Uterus (tissue), 3 donors: ENCODE measurements at regions not wholly inside any gene's neighbourhood (a gene's known extent, or its start where the extent isn't known, plus 50 kb on each side); places are given as distances from the start of the nearest gene placed in this dataset.

Experiments
- DNase-seq, 2 donors: peaks; one replicate each; pipeline ENCODE4 v3.0.0-alpha.2; 2019 to 2020
- H3K27ac ChIP-seq, 2 donors: fragments of 200-600 bp; sonication (generic); 1 replicate in 1 of 2; 2 replicates in 1 of 2; pipeline ENCODE4 v1.5.1; 2016 to 2018
- H3K27me3 ChIP-seq, 2 donors: fragments of 200-600 bp; sonication (generic); one replicate each; pipeline ENCODE4 v1.5.1; 2018 to 2019; ENCODE audit warnings: control low read depth in 1 of 2
- H3K36me3 ChIP-seq, 2 donors: fragments of 200-600 bp; sonication (generic); one replicate each; pipeline ENCODE4 v1.5.1; 2019; ENCODE audit warnings: control low read depth in 1 of 2
- H3K4me1 ChIP-seq, 2 donors: fragments of 200-600 bp; sonication (generic); one replicate each; pipeline ENCODE4 v1.5.1; 2018 to 2019; ENCODE audit warnings: control low read depth in 1 of 2
- H3K4me3 ChIP-seq, 2 donors: fragments of 200-600 bp; sonication (generic); 1 replicate in 1 of 2; 2 replicates in 1 of 2; pipeline ENCODE4 v1.5.1; 2018 to 2019; ENCODE audit warnings: mild to moderate bottlenecking in 1 of 2
- H3K9me3 ChIP-seq, 2 donors: fragments of 200-600 bp; sonication (generic); one replicate each; pipeline ENCODE4 v1.5.1; 2019; ENCODE audit warnings: control low read depth in 1 of 2
- POLR2A ChIP-seq, 2 donors: fragments of 450-650 bp; IDR thresholded peaks; one replicate each; pipeline ENCODE4 v1.6.1; 2016; ENCODE audit warnings: antibody characterized with exemption in 2 of 2, mild to moderate bottlenecking in 1 of 2, moderate library complexity in 1 of 2
- intact Hi-C: fragments of 100-400 bp; cut with DNase I; formaldehyde crosslinking; loops from one replicate; pipeline ENCODE4 v1.15.1; 2023; ENCODE audit warnings: low total_unique reads
- TF ChIP-seq, protein P1 (sequence below), 4 experiments: fragments of 200-600 bp in 2 of 4; fragments of 450-650 bp in 2 of 4; sonication (generic) in 2 of 4; IDR thresholded peaks; one replicate each; pipeline ENCODE4 v1.5.1; 2016 to 2019; ENCODE audit warnings: antibody characterized with exemption in 4 of 4, mild to moderate bottlenecking in 2 of 4, moderate library complexity in 1 of 4
- donor health status: DM: yes; HTN: yes; CAD: no.

DNA sequence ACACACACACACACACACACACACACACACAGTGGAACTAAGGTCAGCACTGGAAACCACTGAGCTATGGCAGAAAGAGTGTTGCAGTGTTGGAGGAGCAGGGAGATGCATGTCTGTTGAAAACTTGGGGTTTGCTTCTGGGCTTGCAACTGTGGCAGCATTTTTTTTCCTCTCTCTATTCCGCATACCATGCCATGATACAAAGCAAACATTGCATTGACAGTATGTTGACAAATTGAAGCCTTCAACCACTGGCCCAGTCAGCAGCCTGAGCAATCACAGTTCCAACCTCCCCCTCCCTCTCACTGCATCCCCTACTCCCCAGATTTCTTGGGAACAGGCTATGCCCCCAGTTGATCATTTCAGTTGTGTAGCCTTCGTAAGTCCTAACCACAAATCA, 478.1 kb upstream of the WWC1 start:
- DNase-seq = no peak
- no peaks in the 10 kb centered on the region for H3K9me3 ChIP-seq
- H3K4me3 ChIP-seq = no peak overlapping the region
- TF ChIP-seq POLR2A (IDR thresholded peaks at IDR 0.05) = no peak
- TF ChIP-seq, protein P1, sequence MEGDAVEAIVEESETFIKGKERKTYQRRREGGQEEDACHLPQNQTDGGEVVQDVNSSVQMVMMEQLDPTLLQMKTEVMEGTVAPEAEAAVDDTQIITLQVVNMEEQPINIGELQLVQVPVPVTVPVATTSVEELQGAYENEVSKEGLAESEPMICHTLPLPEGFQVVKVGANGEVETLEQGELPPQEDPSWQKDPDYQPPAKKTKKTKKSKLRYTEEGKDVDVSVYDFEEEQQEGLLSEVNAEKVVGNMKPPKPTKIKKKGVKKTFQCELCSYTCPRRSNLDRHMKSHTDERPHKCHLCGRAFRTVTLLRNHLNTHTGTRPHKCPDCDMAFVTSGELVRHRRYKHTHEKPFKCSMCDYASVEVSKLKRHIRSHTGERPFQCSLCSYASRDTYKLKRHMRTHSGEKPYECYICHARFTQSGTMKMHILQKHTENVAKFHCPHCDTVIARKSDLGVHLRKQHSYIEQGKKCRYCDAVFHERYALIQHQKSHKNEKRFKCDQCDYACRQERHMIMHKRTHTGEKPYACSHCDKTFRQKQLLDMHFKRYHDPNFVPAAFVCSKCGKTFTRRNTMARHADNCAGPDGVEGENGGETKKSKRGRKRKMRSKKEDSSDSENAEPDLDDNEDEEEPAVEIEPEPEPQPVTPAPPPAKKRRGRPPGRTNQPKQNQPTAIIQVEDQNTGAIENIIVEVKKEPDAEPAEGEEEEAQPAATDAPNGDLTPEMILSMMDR (IDR thresholded peaks at IDR 0.05) = no peak
- intact Hi-C loops = no loop called here
- H3K36me3 ChIP-seq = no peaks in the 10 kb centered on the region
- no peaks in the 10 kb centered on the region for H3K4me1 ChIP-seq
- H3K27ac ChIP-seq = no peak overlapping the region
- H3K27me3 ChIP-seq = no peaks in the 10 kb centered on the region

DNA sequence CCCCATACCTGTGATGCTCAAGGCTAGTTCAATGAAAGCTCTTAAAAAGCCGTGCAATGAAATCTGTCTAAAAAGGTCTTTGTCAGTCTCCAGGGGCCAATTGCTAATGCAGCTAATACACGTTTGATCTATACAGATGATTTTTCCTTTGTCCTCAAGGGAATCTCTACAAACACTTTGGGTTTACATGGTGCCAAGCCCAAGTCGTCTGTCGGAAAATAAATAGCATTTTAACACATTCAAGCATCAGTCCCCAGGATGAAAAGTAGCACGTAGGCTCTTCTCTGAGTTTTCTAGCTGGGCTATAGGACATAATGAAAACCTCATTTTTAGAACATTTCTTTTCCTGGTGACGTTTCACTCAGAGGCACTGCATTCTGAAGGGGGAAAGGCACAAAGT, 477.4 kb upstream of the WWC1 start:
- no peak for DNase-seq
- intact Hi-C loops = no loop called here
- Histone ChIP-seq H3K4me1 (no peaks in the 10 kb centered on the region), H3K36me3 (no peaks in the 10 kb centered on the region), H3K27me3 (no peaks in the 10 kb centered on the region), H3K27ac (no peak overlapping the region), H3K9me3 (no peaks in the 10 kb centered on the region), H3K4me3 (no peak overlapping the region)
- no peak for TF ChIP-seq POLR2A (IDR thresholded peaks at IDR 0.05)
- TF ChIP-seq, protein P1 (IDR thresholded peaks at IDR 0.05) = no peak

DNA sequence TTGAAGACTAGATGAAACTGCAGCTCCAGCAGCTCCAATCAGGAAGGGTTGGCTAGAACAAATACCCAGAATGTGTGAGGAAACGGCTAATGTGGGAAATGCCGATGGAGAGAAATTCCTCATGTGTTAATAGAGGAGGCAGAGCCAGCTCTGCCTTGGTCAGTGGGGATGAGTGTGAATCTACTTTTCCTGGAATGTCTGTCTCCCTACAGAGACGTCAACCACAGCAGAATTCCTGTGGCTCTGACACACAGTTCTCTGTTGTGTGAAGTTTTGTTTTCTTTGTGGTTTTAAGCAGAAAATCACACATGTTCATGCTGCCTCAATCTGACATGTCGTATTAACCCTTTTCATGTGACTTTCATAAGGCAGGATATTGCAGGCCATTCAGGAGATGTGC, 476.6 kb upstream of the WWC1 start:
- intact Hi-C loops = no loop called here
- DNase-seq = no peak
- no peaks in the 10 kb centered on the region for H3K4me1 ChIP-seq
- H3K4me3 ChIP-seq = no peak overlapping the region
- H3K27ac ChIP-seq = no peak overlapping the region
- no peaks in the 10 kb centered on the region for H3K36me3 ChIP-seq
- no peaks in the 10 kb centered on the region for H3K9me3 ChIP-seq
- no peaks in the 10 kb centered on the region for H3K27me3 ChIP-seq
- TF ChIP-seq, protein P1 (IDR thresholded peaks at IDR 0.05) = no peak
- TF ChIP-seq POLR2A (IDR thresholded peaks at IDR 0.05) = no peak

DNA sequence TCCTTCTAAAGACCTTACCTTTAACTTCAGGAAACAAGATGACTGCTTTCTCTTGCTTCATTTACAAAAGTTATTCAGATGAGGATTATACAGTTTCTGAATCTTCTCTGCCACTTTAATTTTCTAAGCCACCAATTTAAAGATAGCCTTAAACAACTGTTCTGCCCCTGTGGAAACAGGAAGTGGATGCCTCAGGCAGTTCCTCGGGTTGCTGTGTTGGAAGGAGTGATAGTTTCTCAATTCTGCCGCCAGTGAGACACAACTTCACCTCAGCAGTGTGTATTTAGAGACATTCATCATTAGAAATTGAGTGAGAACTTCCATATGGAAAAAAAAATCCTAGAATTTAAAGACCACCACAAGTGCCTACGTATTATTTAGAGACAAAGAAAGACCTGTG, 475.1 kb upstream of the WWC1 start:
- intact Hi-C loops = no loop called here
- no peak for DNase-seq
- Histone ChIP-seq H3K9me3 (no peaks in the 10 kb centered on the region), H3K27ac (no peak overlapping the region), H3K27me3 (no peaks in the 10 kb centered on the region), H3K4me1 (no peaks in the 10 kb centered on the region), H3K4me3 (no peak overlapping the region), H3K36me3 (no peaks in the 10 kb centered on the region)
- TF ChIP-seq POLR2A (IDR thresholded peaks at IDR 0.05) = no peak
- TF ChIP-seq, protein P1 (IDR thresholded peaks at IDR 0.05) = no peak

DNA sequence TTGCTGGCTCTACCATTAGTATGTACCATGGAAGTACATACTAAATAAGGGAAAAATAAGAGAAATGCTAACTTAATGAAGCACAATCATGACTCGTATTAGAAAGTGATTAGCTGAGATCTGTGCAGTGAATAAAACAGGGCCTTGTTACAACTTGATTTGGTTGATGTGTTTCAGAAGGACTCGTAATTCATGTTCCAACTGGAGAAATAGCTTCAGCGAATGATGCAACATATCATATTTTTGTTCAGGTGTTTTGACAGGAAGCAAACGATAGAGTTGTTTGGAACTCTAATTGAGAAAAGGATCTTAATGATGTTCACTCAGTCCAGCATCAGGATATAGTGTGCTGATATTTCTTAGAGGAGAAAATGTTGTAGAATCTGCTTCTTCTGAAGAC, 474.6 kb upstream of the WWC1 start:
- Histone ChIP-seq H3K4me1 (no peaks in the 10 kb centered on the region), H3K9me3 (no peaks in the 10 kb centered on the region), H3K27ac (no peak overlapping the region), H3K4me3 (no peak overlapping the region), H3K27me3 (no peaks in the 10 kb centered on the region), H3K36me3 (no peaks in the 10 kb centered on the region)
- TF ChIP-seq, protein P1 (IDR thresholded peaks at IDR 0.05) = no peak
- TF ChIP-seq POLR2A (IDR thresholded peaks at IDR 0.05) = no peak
- intact Hi-C loops = no loop called here
- DNase-seq = no peak
